Activated T-cell treated with anti-CD3 and anti-CD28 coated beads, Interleukin-2, amount 50 U/mL, for 72 hours (primary cell): ENCODE measurements at regions not wholly inside any gene's neighbourhood (a gene's known extent, or its start where the extent isn't known, plus 50 kb on each side); places are given as distances from the start of the nearest gene placed in this dataset.
A peak's percentile ranks its signal among the peaks of the same experiment; 100 is the strongest.
"Not testable (repeated sequence)": the region's sequence is repeated elsewhere in the genome, so short reads cannot be mapped to it uniquely, and the experiment has no call there.

Source experiments
- ATAC-seq, 2 donors: fragments of 150-1000 bp; cut with Tn5 transposase; replicated peaks in 1 of 2; 2 replicates each; pipeline ENCODE4 v1.10.0; 2021; ENCODE audit warnings: moderate library complexity in 2 of 2, mild to moderate bottlenecking in 1 of 2
- DNase-seq, 2 donors: peaks; one replicate each; pipeline ENCODE4 v3.0.0; 2021 to 2022; ENCODE audit warnings: mixed read lengths in 1 of 2
- H3K27ac Mint-ChIP-seq: one replicate; pipeline ENCODE4 v1.8.0; 2022; ENCODE audit warnings: mild to moderate bottlenecking, moderate library complexity, mixed read lengths
- H3K27me3 Mint-ChIP-seq: one replicate; pipeline ENCODE4 v1.8.0; 2022; ENCODE audit warnings: low read depth, mixed read lengths
- H3K36me3 Mint-ChIP-seq, 2 donors: one replicate each; pipeline ENCODE4 v1.8.0; 2022; ENCODE audit warnings: mixed read lengths in 2 of 2, mild to moderate bottlenecking in 1 of 2; ENCODE audit not compliant: insufficient read depth in 2 of 2
- H3K4me1 Mint-ChIP-seq: one replicate; pipeline ENCODE4 v1.8.0; 2022; ENCODE audit warnings: low read depth, mixed read lengths
- H3K4me3 Mint-ChIP-seq, 2 donors: one replicate each; pipeline ENCODE4 v1.8.0; 2022; ENCODE audit warnings: mild to moderate bottlenecking in 2 of 2, mixed read lengths in 2 of 2, moderate library complexity in 2 of 2
- H3K9me3 Mint-ChIP-seq, 2 donors: one replicate each; pipeline ENCODE4 v1.8.0; 2022; ENCODE audit warnings: mixed read lengths in 2 of 2

- DNase-seq (no peak), ATAC-seq (no peak)
- Mint-ChIP-seq H3K36me3 (no peaks in the 10 kb centered on the region), H3K4me1 (no peaks in the 10 kb centered on the region), H3K27me3 (no peaks in the 10 kb centered on the region), H3K9me3 (peaks cover 6 to 10% of the 10 kb centered on the region in 2 donors), H3K4me3 (no peak overlapping the region), H3K27ac (no peak overlapping the region)
These were observed 148.0 kb upstream of the WDFY3 start for GRCh38 chr4:85114526-85114925.

GRCh38 chr4:85116008-85116407, 149.5 kb upstream of the WDFY3 start:
- H3K27me3 Mint-ChIP-seq: no peaks in the 10 kb centered on the region
- no peaks in the 10 kb centered on the region for H3K4me1 Mint-ChIP-seq

GRCh38 chr4:85125688-85126087, 159.2 kb upstream of the WDFY3 start:
- H3K27ac Mint-ChIP-seq: no peak overlapping the region
- H3K4me1 Mint-ChIP-seq: no peaks in the 10 kb centered on the region
- H3K4me3 Mint-ChIP-seq: no peak overlapping the region
- ATAC-seq: no peak
- H3K36me3 Mint-ChIP-seq: no peaks in the 10 kb centered on the region
- H3K9me3 Mint-ChIP-seq: peaks cover 0 to 10% of the 10 kb centered on the region in 2 donors
- no peaks in the 10 kb centered on the region for H3K27me3 Mint-ChIP-seq
- no peak for DNase-seq

More at GRCh38 chr4:85116008-85116407, 149.5 kb upstream of the WDFY3 start:
- H3K4me3 Mint-ChIP-seq: no peak overlapping the region
- no peak overlapping the region for H3K27ac Mint-ChIP-seq
- H3K36me3 Mint-ChIP-seq: no peaks in the 10 kb centered on the region
- DNase-seq: no peak
- peaks cover 6 to 10% of the 10 kb centered on the region in 2 donors for H3K9me3 Mint-ChIP-seq
- no peak for ATAC-seq

- ATAC-seq (no peak), DNase-seq (no peak)
- no peaks in the 10 kb centered on the region for H3K36me3 Mint-ChIP-seq
- no peaks in the 10 kb centered on the region for H3K4me1 Mint-ChIP-seq
- H3K4me3 Mint-ChIP-seq: no peak overlapping the region
- H3K27me3 Mint-ChIP-seq: no peaks in the 10 kb centered on the region
- no peak overlapping the region for H3K27ac Mint-ChIP-seq
- H3K9me3 Mint-ChIP-seq: peaks cover 4 to 10% of the 10 kb centered on the region in 2 donors
These were observed 160.6 kb upstream of the WDFY3 start for GRCh38 chr4:85126991-85127591.

- Mint-ChIP-seq H3K4me1 (no peaks in the 10 kb centered on the region), H3K27ac (no peak overlapping the region), H3K4me3 (no peak overlapping the region), H3K9me3 (peaks cover 4 to 10% of the 10 kb centered on the region in 2 donors), H3K36me3 (no peaks in the 10 kb centered on the region), H3K27me3 (no peaks in the 10 kb centered on the region)
- no peak for ATAC-seq
- no peak for DNase-seq
These were observed 161.2 kb upstream of the WDFY3 start for GRCh38 chr4:85127653-85128052.

GRCh38 chr4:85128246-85129204, 162.0 kb upstream of the WDFY3 start:
- H3K27me3 Mint-ChIP-seq: no peaks in the 10 kb centered on the region
- DNase-seq (no peak), ATAC-seq (no peak)
- H3K9me3 Mint-ChIP-seq: peaks cover 4 to 10% of the 10 kb centered on the region in 2 donors
- H3K4me1 Mint-ChIP-seq: no peaks in the 10 kb centered on the region
- H3K27ac Mint-ChIP-seq: no peak overlapping the region
- H3K4me3 Mint-ChIP-seq: no peak overlapping the region
- no peaks in the 10 kb centered on the region for H3K36me3 Mint-ChIP-seq

- H3K4me3 Mint-ChIP-seq, H3K4me1 Mint-ChIP-seq, H3K9me3 Mint-ChIP-seq, H3K27ac Mint-ChIP-seq, H3K27me3 Mint-ChIP-seq, ATAC-seq, DNase-seq, H3K36me3 Mint-ChIP-seq: not testable (repeated sequence)
These were observed 163.1 kb upstream of the WDFY3 start for GRCh38 chr4:85129354-85130125.

GRCh38 chr4:85132117-85132516, 165.6 kb upstream of the WDFY3 start:
- DNase-seq (no peak), ATAC-seq (no peak)
- H3K27me3 Mint-ChIP-seq: no peaks in the 10 kb centered on the region
- no peaks in the 10 kb centered on the region for H3K36me3 Mint-ChIP-seq
- H3K4me3 Mint-ChIP-seq: no peak overlapping the region
- no peak overlapping the region for H3K27ac Mint-ChIP-seq
- H3K9me3 Mint-ChIP-seq: peaks cover 2 to 7% of the 10 kb centered on the region in 2 donors
- no peaks in the 10 kb centered on the region for H3K4me1 Mint-ChIP-seq

GRCh38 chr4:85132570-85132969, 166.1 kb upstream of the WDFY3 start:
- DNase-seq (no peak), ATAC-seq (no peak)
- H3K36me3 Mint-ChIP-seq: no peaks in the 10 kb centered on the region
- H3K27me3 Mint-ChIP-seq: no peaks in the 10 kb centered on the region
- no peak overlapping the region for H3K27ac Mint-ChIP-seq
- no peaks in the 10 kb centered on the region for H3K4me1 Mint-ChIP-seq
- no peak overlapping the region for H3K4me3 Mint-ChIP-seq
- peaks cover 2 to 7% of the 10 kb centered on the region in 2 donors for H3K9me3 Mint-ChIP-seq

- H3K4me3 Mint-ChIP-seq, H3K4me1 Mint-ChIP-seq, H3K27me3 Mint-ChIP-seq, H3K9me3 Mint-ChIP-seq, DNase-seq, H3K36me3 Mint-ChIP-seq, H3K27ac Mint-ChIP-seq, ATAC-seq: not testable (repeated sequence)
These were observed 173.3 kb upstream of the WDFY3 start for GRCh38 chr4:85139749-85140148.

GRCh38 chr4:85142451-85142850, 176.0 kb upstream of the WDFY3 start:
- ATAC-seq (no peak), DNase-seq (no peak)
- Mint-ChIP-seq H3K4me1 (no peaks in the 10 kb centered on the region), H3K27me3 (no peaks in the 10 kb centered on the region), H3K36me3 (peaks cover 0 to 1% of the 10 kb centered on the region in 2 donors), H3K27ac (no peak overlapping the region), H3K4me3 (no peak overlapping the region), H3K9me3 (no peaks in the 10 kb centered on the region)

- Mint-ChIP-seq H3K36me3 (no peaks in the 10 kb centered on the region), H3K9me3 (no peaks in the 10 kb centered on the region), H3K4me1 (no peaks in the 10 kb centered on the region), H3K27me3 (peaks cover 6% of the 10 kb centered on the region), H3K4me3 (no peak overlapping the region), H3K27ac (no peak overlapping the region)
- ATAC-seq (no peak), DNase-seq (peak in 1 of 2 donors; percentile 3)
These were observed 181.1 kb upstream of the WDFY3 start for GRCh38 chr4:85147481-85148076.

- Mint-ChIP-seq H3K9me3 (no peaks in the 10 kb centered on the region), H3K27ac (no peak overlapping the region), H3K4me1 (no peaks in the 10 kb centered on the region), H3K4me3 (no peak overlapping the region), H3K27me3 (peaks cover 6% of the 10 kb centered on the region), H3K36me3 (no peaks in the 10 kb centered on the region)
- DNase-seq: no peak
- ATAC-seq: no peak
These were observed 183.2 kb upstream of the WDFY3 start for GRCh38 chr4:85149676-85150075.
